SK-N-DZ (cell line): ENCODE measurements at regions not wholly inside any gene's neighbourhood (a gene's known extent, or its start where the extent isn't known, plus 50 kb on each side); places are given as distances from the start of the nearest gene placed in this dataset.
A peak's percentile ranks its signal among the peaks of the same experiment; 100 is the strongest.

Experiments used
- DNase-seq: peaks from one replicate; pipeline ENCODE4 v3.0.0-alpha.2; 2015; ENCODE audit warnings: low spot score

- no peak for DNase-seq
These were observed 955.9 kb upstream of the EYS start for GRCh38 chr6:66662721-66663507.

- no peak for DNase-seq
These were observed 955.2 kb upstream of the EYS start for GRCh38 chr6:66662196-66662595.

- DNase-seq, result no peak
These were observed 948.4 kb upstream of the EYS start for GRCh38 chr6:66655420-66655819.

- no peak for DNase-seq
These were observed 931.5 kb upstream of the EYS start for GRCh38 chr6:66638518-66638917.

GRCh38 chr6:66638099-66638498 is 931.1 kb upstream of the EYS start:
- no peak for DNase-seq

- DNase-seq, result no peak
These were observed 921.9 kb upstream of the EYS start for GRCh38 chr6:66628917-66629316.

GRCh38 chr6:66623050-66623449 is 916.0 kb upstream of the EYS start:
- no peak for DNase-seq

- DNase-seq, result no peak
These were observed 898.9 kb upstream of the EYS start for GRCh38 chr6:66605971-66606370.

GRCh38 chr6:66605011-66605410 is 898.0 kb upstream of the EYS start:
- no peak for DNase-seq

- DNase-seq, result no peak
These were observed 892.5 kb upstream of the EYS start for GRCh38 chr6:66599541-66599940.

GRCh38 chr6:66578362-66578761 is 871.3 kb upstream of the EYS start:
- DNase-seq, result no peak

- DNase-seq, result peak; percentile 8
These were observed 861.2 kb upstream of the EYS start for GRCh38 chr6:66568271-66568670.

GRCh38 chr6:66561479-66561878 is 854.5 kb upstream of the EYS start:
- DNase-seq, result no peak

GRCh38 chr6:66558189-66558588 is 851.2 kb upstream of the EYS start:
- no peak for DNase-seq

- no peak for DNase-seq
These were observed 849.9 kb upstream of the EYS start for GRCh38 chr6:66556936-66557335.

GRCh38 chr6:66555082-66555481 is 848.1 kb upstream of the EYS start:
- DNase-seq, result no peak

GRCh38 chr6:66553441-66553840 is 846.4 kb upstream of the EYS start:
- no peak for DNase-seq

GRCh38 chr6:66538551-66539135 is 831.6 kb upstream of the EYS start:
- DNase-seq, result no peak

GRCh38 chr6:66533921-66534404 is 826.9 kb upstream of the EYS start:
- DNase-seq, result no peak

- DNase-seq, result no peak
These were observed 819.0 kb upstream of the EYS start for GRCh38 chr6:66526061-66526460.

GRCh38 chr6:66522864-66523263 is 815.8 kb upstream of the EYS start:
- peak; percentile 10 for DNase-seq

- DNase-seq, result no peak
These were observed 809.4 kb upstream of the EYS start for GRCh38 chr6:66516377-66516776.

- no peak for DNase-seq
These were observed 801.4 kb upstream of the EYS start for GRCh38 chr6:66508433-66508832.
